ENCODE measurements at regions not wholly inside any gene's neighbourhood (a gene's known extent, or its start where the extent isn't known, plus 50 kb on each side); places are given as distances from the start of the nearest gene placed in this dataset.

GRCh38 chr14:98684468-98684867 lies 587.5 kb downstream of the BCL11B start:
- FAIRE-seq, result no peak
- Histone ChIP-seq H3K9ac (ENCODE audit: low read length in 3 of 3) (no peak overlapping the region), H3K4me3 (ENCODE audit: low read length in 3 of 3) (no peak overlapping the region), H3K9me3 (ENCODE audit: control insufficient read depth in 2 of 3, insufficient read depth in 1 of 3, low read length in 3 of 3) (no peaks in the 10 kb centered on the region), H3K27ac (ENCODE audit: low read depth in 2 of 2, low read length in 2 of 2) (no peak overlapping the region), H3K36me3 (ENCODE audit: control insufficient read depth in 2 of 3, insufficient read depth in 3 of 3, low read length in 3 of 3) (no peaks in the 10 kb centered on the region), H3K4me1 (ENCODE audit: control insufficient read depth in 2 of 3, insufficient read depth in 2 of 3, low read depth in 1 of 3, low read length in 3 of 3) (no peaks in the 10 kb centered on the region), H3K27me3 (ENCODE audit: control insufficient read depth, insufficient read depth, low read length) (no peaks in the 10 kb centered on the region)
- no peak for TF ChIP-seq CTCF (IDR thresholded peaks at IDR 0.05; ENCODE audit: borderline replicate concordance, extremely low read depth, insufficient read depth)
- DNase-seq, result no peak
- intact Hi-C loops (cut with DNase I), result no loop called here

GRCh38 chr14:98685725-98686124 lies 586.3 kb downstream of the BCL11B start:
- no peak for TF ChIP-seq CTCF (IDR thresholded peaks at IDR 0.05; ENCODE audit: borderline replicate concordance, extremely low read depth, insufficient read depth)
- no peak overlapping the region for H3K9ac ChIP-seq (ENCODE audit: low read length in 3 of 3)
- DNase-seq (no peak), FAIRE-seq (no peak)
- no peaks in the 10 kb centered on the region for H3K36me3 ChIP-seq (ENCODE audit: control insufficient read depth in 2 of 3, insufficient read depth in 3 of 3, low read length in 3 of 3)
- no peak overlapping the region for H3K27ac ChIP-seq (ENCODE audit: low read depth in 2 of 2, low read length in 2 of 2)
- H3K4me1 ChIP-seq (ENCODE audit: control insufficient read depth in 2 of 3, insufficient read depth in 2 of 3, low read depth in 1 of 3, low read length in 3 of 3), result no peaks in the 10 kb centered on the region
- intact Hi-C loops (cut with DNase I), result no loop called here
- H3K27me3 ChIP-seq (ENCODE audit: control insufficient read depth, insufficient read depth, low read length), result no peaks in the 10 kb centered on the region
- H3K9me3 ChIP-seq (ENCODE audit: control insufficient read depth in 2 of 3, insufficient read depth in 1 of 3, low read length in 3 of 3), result no peaks in the 10 kb centered on the region
- H3K4me3 ChIP-seq (ENCODE audit: low read length in 3 of 3), result no peak overlapping the region

GRCh38 chr14:98688446-98688845 lies 583.6 kb downstream of the BCL11B start:
- H3K9ac ChIP-seq (ENCODE audit: low read length in 3 of 3), result no peak overlapping the region
- no peaks in the 10 kb centered on the region for H3K36me3 ChIP-seq (ENCODE audit: control insufficient read depth in 2 of 3, insufficient read depth in 3 of 3, low read length in 3 of 3)
- no peak overlapping the region for H3K4me3 ChIP-seq (ENCODE audit: low read length in 3 of 3)
- intact Hi-C loops (cut with DNase I), result no loop called here
- H3K27ac ChIP-seq (ENCODE audit: low read depth in 2 of 2, low read length in 2 of 2), result no peak overlapping the region
- no peaks in the 10 kb centered on the region for H3K9me3 ChIP-seq (ENCODE audit: control insufficient read depth in 2 of 3, insufficient read depth in 1 of 3, low read length in 3 of 3)
- FAIRE-seq (no peak), DNase-seq (no peak)
- no peak for TF ChIP-seq CTCF (IDR thresholded peaks at IDR 0.05; ENCODE audit: borderline replicate concordance, extremely low read depth, insufficient read depth)
- no peaks in the 10 kb centered on the region for H3K27me3 ChIP-seq (ENCODE audit: control insufficient read depth, insufficient read depth, low read length)
- H3K4me1 ChIP-seq (ENCODE audit: control insufficient read depth in 2 of 3, insufficient read depth in 2 of 3, low read depth in 1 of 3, low read length in 3 of 3), result no peaks in the 10 kb centered on the region

GRCh38 chr14:98689951-98690350 lies 582.0 kb downstream of the BCL11B start:
- intact Hi-C loops (cut with DNase I), result no loop called here
- H3K27me3 ChIP-seq (ENCODE audit: control insufficient read depth, insufficient read depth, low read length), result no peaks in the 10 kb centered on the region
- H3K4me3 ChIP-seq (ENCODE audit: low read length in 3 of 3), result no peak overlapping the region
- FAIRE-seq, result no peak
- no peaks in the 10 kb centered on the region for H3K36me3 ChIP-seq (ENCODE audit: control insufficient read depth in 2 of 3, insufficient read depth in 3 of 3, low read length in 3 of 3)
- H3K9ac ChIP-seq (ENCODE audit: low read length in 3 of 3), result no peak overlapping the region
- H3K9me3 ChIP-seq (ENCODE audit: control insufficient read depth in 2 of 3, insufficient read depth in 1 of 3, low read length in 3 of 3), result no peaks in the 10 kb centered on the region
- H3K4me1 ChIP-seq (ENCODE audit: control insufficient read depth in 2 of 3, insufficient read depth in 2 of 3, low read depth in 1 of 3, low read length in 3 of 3), result no peaks in the 10 kb centered on the region
- no peak for TF ChIP-seq CTCF (IDR thresholded peaks at IDR 0.05; ENCODE audit: borderline replicate concordance, extremely low read depth, insufficient read depth)
- H3K27ac ChIP-seq (ENCODE audit: low read depth in 2 of 2, low read length in 2 of 2), result no peak overlapping the region
- no peak for DNase-seq

Measured in kidney (tissue), 13 donors.